Type B pancreatic cell (in vitro differentiated cells): ENCODE measurements at regions not wholly inside any gene's neighbourhood (a gene's known extent, or its start where the extent isn't known, plus 50 kb on each side); places are given as distances from the start of the nearest gene placed in this dataset.

Source experiments
- DNase-seq: peaks from one replicate; pipeline ENCODE4 v3.0.0; 2021; ENCODE audit warnings: mixed read lengths; ENCODE audit not compliant: unreplicated experiment; ENCODE audit errors: extremely low spot score
- H3K27ac Mint-ChIP-seq: 2 replicates; pipeline ENCODE4 v1.8.0; 2021; ENCODE audit warnings: mild to moderate bottlenecking, mixed read lengths
- H3K27me3 Mint-ChIP-seq: 2 replicates; pipeline ENCODE4 v1.8.0; 2021; ENCODE audit warnings: mixed read lengths
- H3K36me3 Mint-ChIP-seq: 2 replicates; pipeline ENCODE4 v1.8.0; 2021; ENCODE audit warnings: mixed read lengths
- H3K4me1 Mint-ChIP-seq: one replicate; pipeline ENCODE4 v1.8.0; 2021; ENCODE audit warnings: mixed read lengths; ENCODE audit not compliant: unreplicated experiment
- H3K4me3 Mint-ChIP-seq: 2 replicates; pipeline ENCODE4 v1.8.0; 2021; ENCODE audit warnings: mild to moderate bottlenecking, mixed read lengths
- H3K9me3 Mint-ChIP-seq: 2 replicates; pipeline ENCODE4 v1.8.0; 2021; ENCODE audit warnings: mixed read lengths
- CTCF ChIP-seq: fragments of 200-600 bp; sonication (generic); conservative IDR thresholded peaks from 2 replicates; pipeline ENCODE4 v1.5.0; 2021; ENCODE audit warnings: antibody characterized with exemption, mild to moderate bottlenecking

GRCh38 chr5:158623971-158624370 lies 475.7 kb downstream of the EBF1 start:
- H3K36me3 Mint-ChIP-seq, result no peaks in the 10 kb centered on the region
- peaks cover 4% of the 10 kb centered on the region for H3K9me3 Mint-ChIP-seq
- H3K27ac Mint-ChIP-seq, result no peak overlapping the region
- TF ChIP-seq CTCF, result no peak
- peaks cover 19% of the 10 kb centered on the region for H3K4me1 Mint-ChIP-seq
- H3K4me3 Mint-ChIP-seq, result no peak overlapping the region
- DNase-seq, result no peak
- no peaks in the 10 kb centered on the region for H3K27me3 Mint-ChIP-seq

GRCh38 chr5:158621391-158621790 lies 478.3 kb downstream of the EBF1 start:
- H3K4me3 Mint-ChIP-seq, result no peak overlapping the region

GRCh38 chr5:158619083-158619788 lies 480.5 kb downstream of the EBF1 start:
- no peak for DNase-seq
- no peak overlapping the region for H3K4me3 Mint-ChIP-seq
- H3K27me3 Mint-ChIP-seq, result no peaks in the 10 kb centered on the region
- peaks cover 4% of the 10 kb centered on the region for H3K9me3 Mint-ChIP-seq
- H3K4me1 Mint-ChIP-seq, result peaks cover 29% of the 10 kb centered on the region
- no peak overlapping the region for H3K27ac Mint-ChIP-seq
- H3K36me3 Mint-ChIP-seq, result no peaks in the 10 kb centered on the region
- no peak for TF ChIP-seq CTCF

More at GRCh38 chr5:158621391-158621790, 478.3 kb downstream of the EBF1 start:
- H3K4me1 Mint-ChIP-seq, result peaks cover 29% of the 10 kb centered on the region
- H3K27ac Mint-ChIP-seq, result no peak overlapping the region
- no peak for TF ChIP-seq CTCF
- DNase-seq, result no peak
- no peaks in the 10 kb centered on the region for H3K27me3 Mint-ChIP-seq
- peaks cover 4% of the 10 kb centered on the region for H3K9me3 Mint-ChIP-seq
- H3K36me3 Mint-ChIP-seq, result no peaks in the 10 kb centered on the region

- no peak for DNase-seq
- TF ChIP-seq CTCF, result no peak
- Mint-ChIP-seq H3K27ac (no peak overlapping the region), H3K36me3 (no peaks in the 10 kb centered on the region), H3K27me3 (no peaks in the 10 kb centered on the region), H3K4me3 (no peak overlapping the region), H3K4me1 (peaks cover 29% of the 10 kb centered on the region), H3K9me3 (peaks cover 4% of the 10 kb centered on the region)
These were observed 481.5 kb downstream of the EBF1 start for GRCh38 chr5:158618256-158618655.

- DNase-seq, result no peak
- no peak for TF ChIP-seq CTCF
- Mint-ChIP-seq H3K9me3 (no peaks in the 10 kb centered on the region), H3K36me3 (no peaks in the 10 kb centered on the region), H3K4me3 (no peak overlapping the region), H3K27ac (no peak overlapping the region), H3K4me1 (peaks cover 29% of the 10 kb centered on the region), H3K27me3 (no peaks in the 10 kb centered on the region)
These were observed 483.0 kb downstream of the EBF1 start for GRCh38 chr5:158616707-158617106.
